GM19023 (cell line): ENCODE measurements at regions not wholly inside any gene's neighbourhood (a gene's known extent, or its start where the extent isn't known, plus 50 kb on each side); places are given as distances from the start of the nearest gene placed in this dataset.
A peak's percentile ranks its signal among the peaks of the same experiment; 100 is the strongest.

Experiments
- ATAC-seq: cut with Tn5 transposase; IDR thresholded peaks from one replicate; pipeline ENCODE4 v1.9.1; 2021; ENCODE audit warnings: mild to moderate bottlenecking, moderate library complexity; ENCODE audit not compliant: unreplicated experiment

- ATAC-seq = no peak
Observed at GRCh38 chr6:132934496-132934895, 120.1 kb downstream of the RPS12 start.

GRCh38 chr6:132936646-132937045 lies 122.3 kb downstream of the RPS12 start:
- no peak for ATAC-seq

GRCh38 chr6:132937466-132937906 lies 123.1 kb downstream of the RPS12 start:
- ATAC-seq = no peak

- no peak for ATAC-seq
Observed at GRCh38 chr6:132948889-132949288, 134.5 kb downstream of the RPS12 start.

GRCh38 chr6:132950566-132950965 lies 136.2 kb downstream of the RPS12 start:
- ATAC-seq = no peak

- ATAC-seq = no peak
Observed at GRCh38 chr6:132952031-132952867, 137.9 kb downstream of the RPS12 start.

GRCh38 chr6:132952986-132953385 lies 138.6 kb downstream of the RPS12 start:
- no peak for ATAC-seq

GRCh38 chr6:132954222-132954621 lies 139.9 kb downstream of the RPS12 start:
- no peak for ATAC-seq

GRCh38 chr6:132954936-132955335 lies 140.6 kb downstream of the RPS12 start:
- no peak for ATAC-seq

- no peak for ATAC-seq
Observed at GRCh38 chr6:132959639-132960326, 145.4 kb downstream of the RPS12 start.

- no peak for ATAC-seq
Observed at GRCh38 chr6:132960720-132961119, 146.4 kb downstream of the RPS12 start.

GRCh38 chr6:132961122-132961521 lies 146.8 kb downstream of the RPS12 start:
- no peak for ATAC-seq

GRCh38 chr6:132961610-132962009 lies 147.2 kb downstream of the RPS12 start:
- no peak for ATAC-seq

GRCh38 chr6:132962936-132963868 lies 148.8 kb downstream of the RPS12 start:
- peak; percentile 83 for ATAC-seq

- no peak for ATAC-seq
Observed at GRCh38 chr6:132964101-132964867, 149.9 kb downstream of the RPS12 start.

- ATAC-seq = no peak
Observed at GRCh38 chr6:132964868-132965382, 150.6 kb downstream of the RPS12 start.

GRCh38 chr6:132967871-132968270 lies 153.5 kb downstream of the RPS12 start:
- ATAC-seq = no peak

- no peak for ATAC-seq
Observed at GRCh38 chr6:132968419-132968950, 154.1 kb downstream of the RPS12 start.

GRCh38 chr6:132969196-132969595 lies 154.8 kb downstream of the RPS12 start:
- no peak for ATAC-seq

- no peak for ATAC-seq
Observed at GRCh38 chr6:132971676-132972075, 157.3 kb downstream of the RPS12 start.
